H1 (cell line): ENCODE measurements at regions not wholly inside any gene's neighbourhood (a gene's known extent, or its start where the extent isn't known, plus 50 kb on each side); places are given as distances from the start of the nearest gene placed in this dataset.

Experiments used
- CTCF ChIA-PET: fragments of 300-600 bp; sonication (Branson Sonifier 250); formaldehyde crosslinking; loops from one replicate; lab custom pipeline; 2021; ENCODE audit not compliant: partially characterized antibody; lab: Charles Lee
- POLR2A ChIA-PET: fragments of 300-600 bp; sonication (Branson Sonifier 250); formaldehyde crosslinking; loops from one replicate; lab custom pipeline; 2021; ENCODE audit warnings: inconsistent platforms; ENCODE audit not compliant: partially characterized antibody; lab: Charles Lee
- DNase-seq, 2 experiments: peaks; one replicate each; pipeline versions ENCODE4 v3.0.0 to v3.0.0-alpha.2; 2010 to 2022; ENCODE audit warnings: low spot score in 2 of 2, low read depth in 1 of 2, mixed read lengths in 1 of 2
- FAIRE-seq: peaks from 2 replicates; lab custom pipeline; 2011; peaks lifted over from hg19 to GRCh38; lab: Jason Lieb, UNC
- H2AFZ ChIP-seq: 2 replicates; pipeline ENCODE4 v1.8.1; 2012; ENCODE audit warnings: low read length, inconsistent platforms
- H2AK5ac ChIP-seq: 2 replicates; pipeline ENCODE4 v1.6.1; 2013; ENCODE audit warnings: low read depth, low read length
- H2BK120ac ChIP-seq: replicated peaks from 2 replicates; pipeline ENCODE3; 2013; ENCODE audit warnings: low read depth, low read length, inconsistent platforms
- H2BK12ac ChIP-seq: 2 replicates; pipeline ENCODE4 v1.6.1; 2013; ENCODE audit warnings: low read depth, low read length
- H2BK15ac ChIP-seq: 2 replicates; pipeline ENCODE4 v1.6.1; 2013; ENCODE audit warnings: low read length
- H2BK20ac ChIP-seq: 2 replicates; pipeline ENCODE4 v1.6.1; 2013; ENCODE audit warnings: low read length
- H2BK5ac ChIP-seq: 2 replicates; pipeline ENCODE4 v1.6.1; 2013; ENCODE audit warnings: low read depth, low read length
- H3K14ac ChIP-seq: 2 replicates; pipeline ENCODE4 v1.6.1; 2013; ENCODE audit warnings: inconsistent platforms; ENCODE audit not compliant: insufficient read length
- H3K18ac ChIP-seq: 2 replicates; pipeline ENCODE4 v1.6.1; 2013; ENCODE audit warnings: low read length; ENCODE audit errors: extremely low read depth
- H3K23ac ChIP-seq: 2 replicates; pipeline ENCODE4 v1.6.1; 2013; ENCODE audit warnings: inconsistent platforms; ENCODE audit not compliant: insufficient read length
- H3K23me2 ChIP-seq: 2 replicates; pipeline ENCODE4 v1.6.1; 2013; ENCODE audit warnings: low read depth, low read length
- H3K27ac ChIP-seq: 2 replicates; pipeline ENCODE4 v1.6.1; 2011; ENCODE audit warnings: low read depth, low read length, inconsistent platforms
- H3K27me3 ChIP-seq, 4 experiments: replicated peaks in 1 of 4; 1 replicate in 1 of 4; 2 replicates in 3 of 4; pipeline versions ENCODE4 v1.6.1 to v1.8.1; 2011 to 2013; ENCODE audit warnings: low read length in 3 of 4, mild to moderate bottlenecking in 3 of 4, inconsistent platforms in 2 of 4, mixed read lengths in 2 of 4, moderate library complexity in 1 of 4; ENCODE audit not compliant: control insufficient read depth in 3 of 4, insufficient read depth in 3 of 4; ENCODE audit errors: extremely low read depth in 1 of 4
- H3K36me3 ChIP-seq, 4 experiments: 2 replicates each; pipeline versions ENCODE4 v1.6.1 to v1.8.1; 2011 to 2013; ENCODE audit warnings: mild to moderate bottlenecking in 4 of 4, low read length in 3 of 4, moderate library complexity in 2 of 4, control low read depth in 1 of 4, inconsistent platforms in 1 of 4; ENCODE audit not compliant: insufficient read depth in 4 of 4, control insufficient read depth in 2 of 4
- H3K4ac ChIP-seq: replicated peaks from 2 replicates; pipeline ENCODE3; 2013; ENCODE audit warnings: low read length, low read depth, mixed read lengths, inconsistent platforms; ENCODE audit not compliant: insufficient read length
- H3K4me1 ChIP-seq, 4 experiments: replicated peaks in 1 of 4; 1 replicate in 1 of 4; 2 replicates in 3 of 4; pipeline versions ENCODE4 v1.6.1 to v1.8.1; 2011 to 2013; ENCODE audit warnings: low read length in 3 of 4, inconsistent platforms in 2 of 4, mixed read lengths in 1 of 4; ENCODE audit not compliant: insufficient read depth in 4 of 4, control insufficient read depth in 3 of 4
- H3K4me2 ChIP-seq, 2 experiments: 2 replicates each; pipeline versions ENCODE4 v1.6.1 to v1.8.1; 2011 to 2013; ENCODE audit warnings: low read depth in 2 of 2, low read length in 2 of 2, control low read depth in 1 of 2, inconsistent platforms in 1 of 2, mild to moderate bottlenecking in 1 of 2; ENCODE audit not compliant: insufficient read depth in 1 of 2
- H3K4me3 ChIP-seq, 4 experiments: fragments of 200-600, 300-600 bp in 1 of 4; sonication (generic), shearing (Covaris generic), sonication (Bioruptor Twin) in 1 of 4; 2 replicates each; pipeline versions ENCODE4 v1.5.1 to v1.8.1; 2011 to 2016; ENCODE audit warnings: low read length in 4 of 4, low read depth in 3 of 4, control low read depth in 2 of 4, inconsistent platforms in 2 of 4, mild to moderate bottlenecking in 2 of 4, mixed read lengths in 1 of 4, moderate library complexity in 1 of 4; ENCODE audit not compliant: insufficient read depth in 2 of 4; ENCODE audit errors: extremely low read depth in 1 of 4
- H3K56ac ChIP-seq: replicated peaks from 2 replicates; pipeline ENCODE3; 2013; ENCODE audit warnings: low read depth, mild to moderate bottlenecking, mixed read lengths, low read length, inconsistent platforms; ENCODE audit not compliant: insufficient read length
- H3K79me1 ChIP-seq: 2 replicates; pipeline ENCODE4 v1.6.1; 2013; ENCODE audit warnings: low read depth, low read length, control low read depth
- H3K79me2 ChIP-seq, 2 experiments: 2 replicates each; pipeline versions ENCODE4 v1.6.1 to v1.8.1; 2012 to 2013; ENCODE audit warnings: low read length in 2 of 2, mild to moderate bottlenecking in 2 of 2, inconsistent platforms in 1 of 2; ENCODE audit not compliant: insufficient read depth in 2 of 2, control insufficient read depth in 1 of 2
- H3K9ac ChIP-seq, 4 experiments: replicated peaks in 1 of 4; 1 replicate in 1 of 4; 2 replicates in 3 of 4; pipeline versions ENCODE4 v1.6.1 to v1.8.1; 2011 to 2013; ENCODE audit warnings: low read depth in 3 of 4, low read length in 3 of 4, control low read depth in 2 of 4, mild to moderate bottlenecking in 2 of 4, moderate library complexity in 2 of 4, inconsistent platforms in 1 of 4; ENCODE audit errors: extremely low read depth in 1 of 4
- H3K9me3 ChIP-seq, 2 experiments: 2 replicates each; pipeline versions ENCODE4 v1.6.1 to v1.8.1; 2012 to 2013; ENCODE audit warnings: mild to moderate bottlenecking in 2 of 2, moderate library complexity in 2 of 2, control low read depth in 1 of 2, inconsistent platforms in 1 of 2, low read depth in 1 of 2, low read length in 1 of 2, mixed read lengths in 1 of 2; ENCODE audit not compliant: insufficient read depth in 2 of 2
- H4K20me1 ChIP-seq, 2 experiments: replicated peaks in 1 of 2; 2 replicates each; pipeline versions ENCODE3 to v1.8.1; 2011 to 2013; ENCODE audit warnings: inconsistent platforms in 2 of 2, low read length in 2 of 2, mild to moderate bottlenecking in 1 of 2; ENCODE audit not compliant: insufficient read depth in 2 of 2, control insufficient read depth in 1 of 2
- H4K5ac ChIP-seq: 2 replicates; pipeline ENCODE4 v1.6.1; 2013; ENCODE audit warnings: low read length, low read depth, mixed read lengths, inconsistent platforms; ENCODE audit not compliant: insufficient read length
- H4K8ac ChIP-seq: 2 replicates; pipeline ENCODE4 v1.8.0; 2013; ENCODE audit warnings: mild to moderate bottlenecking, moderate library complexity, low read length, inconsistent platforms; ENCODE audit not compliant: insufficient read depth; ENCODE audit errors: extremely low read depth
- H4K91ac ChIP-seq: replicated peaks from 2 replicates; pipeline ENCODE3; 2013; ENCODE audit warnings: low read length, mixed read lengths, inconsistent platforms; ENCODE audit not compliant: insufficient read length
- BACH1 ChIP-seq: IDR thresholded peaks from 2 replicates; pipeline ENCODE4 v1.6.1; 2012; ENCODE audit warnings: low read length, improper control_type of control experiment
- CHD1 ChIP-seq: IDR thresholded peaks from 2 replicates; pipeline ENCODE4 v1.6.1; 2012; ENCODE audit warnings: low read depth, low read length, improper control_type of control experiment
- MAFK ChIP-seq: IDR thresholded peaks from 2 replicates; pipeline ENCODE4 v1.6.1; 2012; ENCODE audit warnings: low read depth, mild to moderate bottlenecking, improper control_type of control experiment, low read length
- MAX ChIP-seq: IDR thresholded peaks from 2 replicates; pipeline ENCODE4 v1.6.1; 2012; ENCODE audit warnings: inconsistent platforms
- POLR2A ChIP-seq, 2 experiments: IDR thresholded peaks; 1 replicate in 1 of 2; 2 replicates in 1 of 2; pipeline ENCODE4 v1.6.1; 2011; ENCODE audit warnings: low read depth in 2 of 2, low read length in 2 of 2, mild to moderate bottlenecking in 2 of 2; ENCODE audit errors: control extremely low read depth in 1 of 2
- SP2 ChIP-seq: IDR thresholded peaks from 2 replicates; pipeline ENCODE4 v1.6.1; 2012; ENCODE audit warnings: mild to moderate bottlenecking, low read length, inconsistent platforms
- SRF ChIP-seq: IDR thresholded peaks from 2 replicates; pipeline ENCODE4 v1.6.1; 2011; ENCODE audit warnings: mild to moderate bottlenecking, low read depth, low read length, moderate library complexity
- ZNF274 ChIP-seq: IDR thresholded peaks from 2 replicates; pipeline ENCODE4 v1.7.0; 2012; ENCODE audit warnings: low read length, borderline replicate concordance; ENCODE audit errors: extremely low read depth
- WGBS, 2 experiments: shearing (Covaris generic) in 1 of 2; methylation state at CpG; one replicate each; pipeline versions ENCODE4 v1.1.6 to v1.1.7; 2013 to 2015; ENCODE audit warnings: low lambda C conversion rate in 2 of 2, mixed read lengths in 2 of 2, inconsistent platforms in 1 of 2, low coverage in 1 of 2, missing lambda C conversion rate in 1 of 2; ENCODE audit not compliant: insufficient replicate concordance in 2 of 2, insufficient coverage in 1 of 2, insufficient read length in 1 of 2; ENCODE audit errors: extremely low coverage in 1 of 2, missing lambda C conversion rate in 1 of 2; 5-methylcytosine and 5-hydroxymethylcytosine counted together

GRCh38 chr6:135114355-135115145, 59.9 kb upstream of the HBS1L start:
- Histone ChIP-seq H3K9me3 (no peaks in the 10 kb centered on the region), H3K4ac (no peak overlapping the region), H3K14ac (no peak overlapping the region), H4K5ac (no peak overlapping the region), H4K91ac (no peak overlapping the region), H2BK12ac (no peak overlapping the region), H3K18ac (no peak overlapping the region), H3K23me2 (no peaks in the 10 kb centered on the region), H2BK15ac (no peak overlapping the region), H2BK5ac (no peak overlapping the region), H3K56ac (no peak overlapping the region), H2AFZ (no peak overlapping the region), H3K27me3 (peaks cover 0 to 1% (median 0%) of the 10 kb centered on the region in 4 experiments; a peak in 1 of 7 replicates), H3K4me2 (no peak overlapping the region), H4K8ac (no peak overlapping the region), H3K36me3 (no peaks in the 10 kb centered on the region), H2AK5ac (no peak overlapping the region), H4K20me1 (no peaks in the 10 kb centered on the region), H3K4me3 (no peak overlapping the region), H3K79me2 (no peaks in the 10 kb centered on the region), H3K23ac (no peak overlapping the region), H2BK20ac (no peak overlapping the region), H3K9ac (no peak overlapping the region), H2BK120ac (no peak overlapping the region), H3K79me1 (no peaks in the 10 kb centered on the region), H3K27ac (no peak overlapping the region), H3K4me1 (no peaks in the 10 kb centered on the region)
- FAIRE-seq: no peak
- DNase-seq: no peak
- CTCF ChIA-PET: interaction anchor here (0.6 kb wide), 1 partner anchor 44 kb away, joined by 3 read pairs; no protein-coding TSS in a partner anchor
- WGBS, 2 experiments: 95% methylated on average over 11 of the region's 11 CpGs; no CpG with 5 or more reads in 1 of the 2 experiments
- no peak for TF ChIP-seq SP2
- TF ChIP-seq ZNF274: no peak
- TF ChIP-seq BACH1: no peak
- no peak for TF ChIP-seq MAX
- TF ChIP-seq CHD1: no peak
- TF ChIP-seq SRF: no peak
- no peak for TF ChIP-seq POLR2A (IDR thresholded peaks at IDR 0.05; ENCODE audit: control extremely low read depth in 1 of 2, low read depth in 2 of 2, low read length in 2 of 2)
- no peak for TF ChIP-seq MAFK
- POLR2A ChIA-PET: no interaction called here
